Esophagus squamous epithelium (tissue), 5 donors: ENCODE measurements at regions not wholly inside any gene's neighbourhood (a gene's known extent, or its start where the extent isn't known, plus 50 kb on each side); places are given as distances from the start of the nearest gene placed in this dataset.

Experiments
- DNase-seq: peaks from one replicate; lab custom pipeline; 2025; lab: John Stamatoyannopoulos, UW
- H3K27ac ChIP-seq, 4 donors: fragments of 200-600 bp; sonication (generic); one replicate each; pipeline ENCODE4 v1.5.1; 2016 to 2019; ENCODE audit warnings: mild to moderate bottlenecking in 1 of 4
- H3K27me3 ChIP-seq, 4 donors: fragments of 200-600 bp; sonication (generic); 1 replicate in 3 of 4; 2 replicates in 1 of 4; pipeline versions ENCODE4 v1.5.1 to v1.6.0; 2017 to 2021; ENCODE audit warnings: antibody characterized with exemption in 1 of 4
- H3K36me3 ChIP-seq, 3 donors: fragments of 200-600 bp; sonication (generic); one replicate each; pipeline ENCODE4 v1.5.1; 2016 to 2019
- H3K4me1 ChIP-seq, 3 donors: fragments of 200-600 bp; sonication (generic); one replicate each; pipeline ENCODE4 v1.5.1; 2017 to 2019
- H3K4me3 ChIP-seq, 4 donors: fragments of 200-600 bp; sonication (generic); 1 replicate in 3 of 4; 2 replicates in 1 of 4; pipeline ENCODE4 v1.5.1; 2016 to 2019; ENCODE audit warnings: mild to moderate bottlenecking in 2 of 4, moderate library complexity in 1 of 4
- H3K9me3 ChIP-seq, 3 donors: fragments of 200-600 bp; sonication (generic); one replicate each; pipeline ENCODE4 v1.5.1; 2016 to 2019
- POLR2A ChIP-seq, 4 donors: fragments of 450-650 bp; IDR thresholded peaks; one replicate each; pipeline ENCODE4 v1.6.1; 2017; ENCODE audit warnings: antibody characterized with exemption in 4 of 4, mild to moderate bottlenecking in 4 of 4, moderate library complexity in 3 of 4
- WGBS, 2 donors: methylation state at CpG; one replicate each; pipeline ENCODE4 v1.1.5; 2018; 5-methylcytosine and 5-hydroxymethylcytosine counted together
- intact Hi-C: fragments of 100-400 bp; cut with DNase I; formaldehyde crosslinking; loops from one replicate; pipeline ENCODE4 v1.15.0; 2022
- TF ChIP-seq, protein P1 (sequence below), 6 experiments: fragments of 450-650 bp in 4 of 6; fragments of 200-600 bp in 2 of 6; sonication (generic) in 2 of 6; IDR thresholded peaks; one replicate each; pipeline ENCODE4 v1.5.1; 2016 to 2019; ENCODE audit warnings: antibody characterized with exemption in 6 of 6, mild to moderate bottlenecking in 4 of 6, moderate library complexity in 4 of 6
- donor health status: DM: yes; HTN: yes; CAD: no.

GRCh38 chr2:860259-860855, 90.3 kb upstream of the SNTG2 start:
- no peak for DNase-seq
- H3K27ac ChIP-seq: no peak overlapping the region
- no peaks in the 10 kb centered on the region for H3K9me3 ChIP-seq
- peaks cover 0 to 32% (median 0%) of the 10 kb centered on the region in 4 donors for H3K27me3 ChIP-seq
- TF ChIP-seq, protein P1, sequence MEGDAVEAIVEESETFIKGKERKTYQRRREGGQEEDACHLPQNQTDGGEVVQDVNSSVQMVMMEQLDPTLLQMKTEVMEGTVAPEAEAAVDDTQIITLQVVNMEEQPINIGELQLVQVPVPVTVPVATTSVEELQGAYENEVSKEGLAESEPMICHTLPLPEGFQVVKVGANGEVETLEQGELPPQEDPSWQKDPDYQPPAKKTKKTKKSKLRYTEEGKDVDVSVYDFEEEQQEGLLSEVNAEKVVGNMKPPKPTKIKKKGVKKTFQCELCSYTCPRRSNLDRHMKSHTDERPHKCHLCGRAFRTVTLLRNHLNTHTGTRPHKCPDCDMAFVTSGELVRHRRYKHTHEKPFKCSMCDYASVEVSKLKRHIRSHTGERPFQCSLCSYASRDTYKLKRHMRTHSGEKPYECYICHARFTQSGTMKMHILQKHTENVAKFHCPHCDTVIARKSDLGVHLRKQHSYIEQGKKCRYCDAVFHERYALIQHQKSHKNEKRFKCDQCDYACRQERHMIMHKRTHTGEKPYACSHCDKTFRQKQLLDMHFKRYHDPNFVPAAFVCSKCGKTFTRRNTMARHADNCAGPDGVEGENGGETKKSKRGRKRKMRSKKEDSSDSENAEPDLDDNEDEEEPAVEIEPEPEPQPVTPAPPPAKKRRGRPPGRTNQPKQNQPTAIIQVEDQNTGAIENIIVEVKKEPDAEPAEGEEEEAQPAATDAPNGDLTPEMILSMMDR (IDR thresholded peaks at IDR 0.05): no peak
- no peak for TF ChIP-seq POLR2A (IDR thresholded peaks at IDR 0.05)
- no peaks in the 10 kb centered on the region for H3K4me1 ChIP-seq
- H3K36me3 ChIP-seq: no peaks in the 10 kb centered on the region
- intact Hi-C loops: loop anchor here (10.0 kb wide), 1 partner anchor 684 kb away; no protein-coding TSS in a partner anchor
- H3K4me3 ChIP-seq: no peak overlapping the region
- 53 to 54% methylated on average over 8 to 14 of the region's 14 CpGs for WGBS, 2 donors

GRCh38 chr2:858646-859045, 92.0 kb upstream of the SNTG2 start:
- WGBS, 2 donors: 71 to 83% methylated on average over 6 to 7 of the region's 7 CpGs
- TF ChIP-seq, protein P1 (IDR thresholded peaks at IDR 0.05): no peak
- no peak for TF ChIP-seq POLR2A (IDR thresholded peaks at IDR 0.05)
- no peak overlapping the region for H3K4me3 ChIP-seq
- intact Hi-C loops: no loop called here
- peaks cover 0 to 20% (median 0%) of the 10 kb centered on the region in 4 donors for H3K27me3 ChIP-seq
- DNase-seq: no peak
- H3K4me1 ChIP-seq: no peaks in the 10 kb centered on the region
- no peaks in the 10 kb centered on the region for H3K36me3 ChIP-seq
- no peak overlapping the region for H3K27ac ChIP-seq
- H3K9me3 ChIP-seq: no peaks in the 10 kb centered on the region

DNA sequence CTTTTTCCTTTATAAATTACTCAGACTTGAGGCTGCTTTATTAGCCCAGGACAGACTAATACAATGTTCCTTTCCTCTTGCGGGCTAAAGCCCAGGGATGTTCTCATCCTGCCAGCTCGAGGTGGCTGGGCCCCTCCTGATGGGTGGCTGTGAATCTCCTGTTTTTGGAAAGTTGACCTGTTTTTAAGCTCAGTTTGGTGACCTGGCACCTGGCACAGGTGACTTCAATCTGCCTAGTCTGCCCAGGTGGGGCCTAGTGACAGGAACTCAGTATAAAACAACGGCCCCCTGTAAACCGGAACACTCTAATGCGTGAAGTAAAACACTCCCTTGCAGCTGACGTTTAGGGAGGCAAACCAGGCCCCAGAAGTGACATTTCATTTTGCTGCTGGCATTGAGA, 92.7 kb upstream of the SNTG2 start:
- Histone ChIP-seq H3K27ac (no peak overlapping the region), H3K4me3 (no peak overlapping the region), H3K9me3 (no peaks in the 10 kb centered on the region), H3K4me1 (no peaks in the 10 kb centered on the region), H3K36me3 (no peaks in the 10 kb centered on the region), H3K27me3 (peaks cover 0 to 13% (median 0%) of the 10 kb centered on the region in 4 donors)
- 48 to 59% methylated on average over 6 of the region's 6 CpGs for WGBS, 2 donors
- TF ChIP-seq POLR2A (IDR thresholded peaks at IDR 0.05): no peak
- TF ChIP-seq, protein P1 (IDR thresholded peaks at IDR 0.05): no peak
- DNase-seq: no peak
- intact Hi-C loops: no loop called here

- 60 to 74% methylated on average over 6 of the region's 8 CpGs for WGBS, 2 donors
- DNase-seq: no peak
- Histone ChIP-seq H3K27ac (no peak overlapping the region), H3K4me3 (no peak overlapping the region), H3K27me3 (peaks cover 0 to 7% (median 0%) of the 10 kb centered on the region in 4 donors), H3K4me1 (no peaks in the 10 kb centered on the region), H3K36me3 (no peaks in the 10 kb centered on the region), H3K9me3 (no peaks in the 10 kb centered on the region)
- no peak for TF ChIP-seq POLR2A (IDR thresholded peaks at IDR 0.05)
- TF ChIP-seq, protein P1 (IDR thresholded peaks at IDR 0.05): no peak
- intact Hi-C loops: no loop called here
Measured at GRCh38 chr2:857081-857480, 93.6 kb upstream of the SNTG2 start.

GRCh38 chr2:856456-856855, 94.2 kb upstream of the SNTG2 start:
- intact Hi-C loops: no loop called here
- no peak overlapping the region for H3K27ac ChIP-seq
- 62 to 79% methylated on average over 5 of the region's 5 CpGs for WGBS, 2 donors
- DNase-seq: no peak
- H3K4me1 ChIP-seq: no peaks in the 10 kb centered on the region
- H3K36me3 ChIP-seq: no peaks in the 10 kb centered on the region
- H3K4me3 ChIP-seq: no peak overlapping the region
- H3K9me3 ChIP-seq: no peaks in the 10 kb centered on the region
- TF ChIP-seq POLR2A (IDR thresholded peaks at IDR 0.05): no peak
- TF ChIP-seq, protein P1 (IDR thresholded peaks at IDR 0.05): no peak
- H3K27me3 ChIP-seq: peaks cover 0 to under 1% (median 0%) of the 10 kb centered on the region in 4 donors
